UCSD-AML1 (cell line): ENCODE measurements at regions not wholly inside any gene's neighbourhood (a gene's known extent, or its start where the extent isn't known, plus 50 kb on each side); places are given as distances from the start of the nearest gene placed in this dataset.
A peak's percentile ranks its signal among the peaks of the same experiment; 100 is the strongest.

Experiments used
- DNase-seq: peaks from one replicate; lab custom pipeline; 2025; ENCODE audit not compliant: unreplicated experiment; lab: John Stamatoyannopoulos, UW

DNA sequence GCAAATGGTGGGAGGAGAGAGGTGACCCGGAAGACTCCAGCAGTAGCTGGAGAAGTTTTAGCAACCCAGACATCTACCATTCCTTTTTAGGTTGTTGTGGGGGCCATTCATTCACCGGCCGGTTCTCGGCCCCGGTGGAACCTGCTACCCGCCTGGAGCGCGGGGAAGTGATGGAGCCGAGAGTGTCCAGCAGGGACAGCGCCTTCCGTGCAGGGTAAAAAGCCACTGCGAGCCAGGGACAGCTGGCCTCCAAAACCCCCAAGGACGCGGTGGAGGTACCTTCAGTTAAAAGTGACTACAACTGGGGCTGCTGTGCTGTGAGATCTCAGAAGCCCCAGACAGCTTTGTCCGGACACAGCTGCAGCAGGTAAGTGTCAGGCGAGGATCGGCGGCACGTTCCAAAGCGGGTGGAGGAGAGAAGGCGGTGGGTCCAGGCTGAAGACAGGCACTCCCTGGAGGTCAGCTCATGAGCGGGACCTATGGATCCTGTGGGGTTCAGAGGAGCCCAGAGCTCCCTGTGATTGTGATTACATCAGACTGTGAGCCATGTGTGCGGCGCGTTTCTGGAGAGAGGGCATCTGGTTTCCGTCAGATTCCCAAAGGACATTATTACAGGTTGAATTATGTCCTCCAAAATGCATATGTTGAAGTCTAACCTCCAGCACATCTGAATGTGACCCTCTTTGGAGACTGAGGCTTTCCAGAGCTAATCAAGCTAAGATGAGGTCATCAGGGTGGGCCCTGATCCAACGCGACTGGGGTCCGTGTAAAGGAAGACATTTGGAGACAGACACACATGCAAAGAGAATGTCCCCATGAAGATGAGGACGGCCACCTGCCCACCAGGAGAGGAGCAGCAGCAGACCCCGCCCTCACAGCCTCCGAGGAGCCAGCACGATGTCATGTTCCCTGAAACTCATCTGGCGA is 276.3 kb downstream of the EIPR1 start:
- DNase-seq = no peak

DNA sequence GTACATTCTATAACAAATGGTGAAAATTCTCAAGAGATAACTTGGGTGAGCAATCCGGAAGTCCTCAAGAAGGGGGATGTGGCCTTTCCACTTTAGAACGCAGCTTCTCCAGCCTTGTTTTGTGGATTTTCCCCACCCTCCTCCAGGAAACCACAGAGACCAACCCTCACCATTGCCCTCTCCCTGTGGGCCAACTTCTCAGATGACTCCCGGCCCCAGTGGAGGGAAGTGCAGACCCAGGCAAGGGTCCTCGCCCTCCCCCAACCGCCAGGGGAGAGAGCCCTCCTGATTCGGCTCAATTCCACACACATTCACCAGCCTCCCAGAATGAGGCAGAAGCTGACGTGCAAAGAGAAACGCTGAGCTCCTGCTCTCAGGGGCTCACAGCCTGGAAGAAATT is 277.2 kb downstream of the EIPR1 start:
- peak; percentile 31 for DNase-seq

- DNase-seq = no peak
These were observed 277.8 kb downstream of the EIPR1 start for GRCh38 chr2:3099860-3100234.

- no peak for DNase-seq
These were observed 278.3 kb downstream of the EIPR1 start for GRCh38 chr2:3099145-3099859.

DNA sequence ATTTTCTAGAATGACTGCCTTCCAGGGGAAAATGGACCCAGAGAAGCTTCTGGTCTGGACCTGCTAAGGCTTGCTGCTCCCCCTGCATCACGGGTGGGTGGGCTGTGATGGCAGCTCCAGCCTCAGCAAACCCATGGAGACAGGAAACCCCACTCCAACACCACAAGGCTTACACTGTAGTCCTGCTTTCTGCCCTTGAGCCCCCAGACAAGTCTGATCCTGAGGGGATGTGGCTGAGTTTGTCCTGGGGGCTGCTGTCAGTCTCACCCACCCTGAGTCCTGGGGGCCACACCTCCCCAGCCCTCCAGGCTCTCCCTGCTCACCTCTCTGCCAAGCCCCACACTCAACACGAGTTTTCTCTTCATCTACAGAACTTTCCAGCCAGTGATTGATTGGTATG is 279.4 kb downstream of the EIPR1 start:
- no peak for DNase-seq

DNA sequence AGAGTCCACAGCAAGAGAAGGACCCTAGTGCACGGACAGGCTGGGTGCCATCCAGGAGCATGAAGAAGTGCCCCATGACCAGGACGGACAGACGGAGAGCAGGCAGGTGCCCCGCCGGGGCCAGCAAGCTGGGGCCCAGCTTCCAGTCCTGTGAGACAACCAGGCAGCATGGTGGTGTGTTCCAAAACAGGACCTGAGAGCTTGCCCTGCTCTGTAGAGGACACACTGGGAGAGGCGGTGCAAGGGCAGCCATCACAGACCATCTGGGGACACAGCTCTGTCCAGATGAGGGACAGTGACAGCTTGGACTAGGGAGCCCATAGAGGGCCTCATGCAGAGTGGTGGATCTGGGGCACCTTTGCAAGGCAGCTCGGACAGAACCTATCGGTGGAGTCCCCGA is 279.8 kb downstream of the EIPR1 start:
- no peak for DNase-seq

DNA sequence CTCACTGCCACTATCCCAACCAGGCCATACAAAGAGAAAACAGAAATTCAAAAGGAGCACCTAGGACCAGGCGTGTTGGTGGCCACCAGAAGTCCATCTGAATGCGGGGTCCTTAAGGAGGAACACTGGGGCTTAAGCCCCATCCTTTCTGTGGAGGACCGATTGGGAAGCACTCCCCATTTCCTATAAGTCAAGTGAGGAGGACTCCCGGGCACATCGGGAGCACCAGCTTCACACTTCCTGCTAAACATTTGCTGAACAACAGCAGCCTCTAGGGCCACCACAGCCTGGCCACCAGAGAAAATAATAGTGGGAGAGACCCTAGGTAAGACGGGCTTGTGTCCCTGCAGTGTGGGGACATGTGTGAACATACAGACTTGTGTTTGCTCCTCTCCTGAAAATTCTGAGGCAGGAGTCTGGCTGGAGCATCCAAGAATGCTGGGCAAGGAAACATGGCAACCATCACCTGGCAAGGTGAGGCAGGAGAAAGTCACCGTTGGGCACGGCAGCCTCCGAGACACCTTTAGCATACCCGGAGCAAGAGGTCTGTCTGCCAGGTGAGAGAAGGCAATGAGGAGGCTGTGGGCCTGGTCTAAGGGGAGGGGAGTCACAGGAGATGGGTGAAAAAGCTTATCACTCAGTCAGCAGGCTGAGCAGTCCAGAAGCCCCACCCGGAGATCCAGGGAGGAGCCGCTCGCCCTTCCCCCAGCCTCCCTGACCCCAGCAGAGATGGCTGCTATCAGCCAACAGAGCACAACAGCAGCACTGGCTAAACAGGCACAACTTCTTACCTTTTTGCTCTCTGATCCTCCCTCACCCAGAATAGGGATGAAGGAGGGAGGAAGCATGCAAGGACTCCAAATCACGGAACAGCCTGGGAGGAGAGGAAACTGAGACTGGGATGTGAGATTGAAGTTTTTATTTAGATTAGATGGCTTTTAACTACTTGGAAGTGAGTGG is 282.3 kb downstream of the EIPR1 start:
- no peak for DNase-seq

GRCh38 chr2:3094318-3094717 is 283.3 kb downstream of the EIPR1 start:
- no peak for DNase-seq

GRCh38 chr2:3091696-3092095 is 285.9 kb downstream of the EIPR1 start:
- DNase-seq = no peak

DNA sequence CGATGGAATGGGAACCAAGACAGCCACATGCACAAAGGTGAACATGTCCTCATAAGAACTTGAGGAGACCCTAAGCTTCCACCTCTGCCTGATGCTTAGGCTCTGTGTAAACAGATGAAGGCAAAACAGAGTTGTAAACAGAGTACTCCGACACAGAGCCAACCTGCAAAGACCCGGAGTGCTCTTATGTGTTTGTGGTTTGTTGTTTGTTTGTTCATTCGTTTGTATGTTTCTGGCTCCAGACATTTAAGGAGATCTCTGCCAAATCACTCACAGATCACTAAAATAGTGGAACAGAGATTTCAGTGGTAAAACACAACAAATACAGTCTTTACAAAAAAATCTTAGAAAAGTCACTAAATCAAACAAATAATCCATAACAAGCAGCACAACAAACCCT is 294.9 kb downstream of the EIPR1 start:
- no peak for DNase-seq

- no peak for DNase-seq
These were observed 297.4 kb downstream of the EIPR1 start for GRCh38 chr2:3079959-3080948.

DNA sequence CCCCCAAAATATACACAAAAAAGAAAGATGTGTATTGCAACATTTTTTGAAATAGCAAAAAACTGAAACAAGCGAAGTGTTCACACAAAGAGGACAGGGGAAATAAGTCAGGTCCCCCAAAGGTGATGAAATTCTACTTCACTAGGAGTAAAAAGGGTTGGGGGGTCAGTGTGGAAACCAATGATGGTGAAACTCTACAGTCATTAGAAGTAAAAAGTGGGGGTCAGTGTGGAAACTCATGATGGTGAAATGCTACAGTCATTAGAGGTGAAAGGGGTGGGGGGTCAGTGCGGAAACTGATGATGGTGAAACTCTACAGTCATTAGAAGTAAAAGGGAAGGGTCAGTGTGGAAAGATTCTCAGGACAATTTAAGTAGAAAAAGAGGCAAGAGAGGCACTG is 298.2 kb downstream of the EIPR1 start:
- no peak for DNase-seq

- DNase-seq = no peak
These were observed 298.9 kb downstream of the EIPR1 start for GRCh38 chr2:3078684-3079083.

DNA sequence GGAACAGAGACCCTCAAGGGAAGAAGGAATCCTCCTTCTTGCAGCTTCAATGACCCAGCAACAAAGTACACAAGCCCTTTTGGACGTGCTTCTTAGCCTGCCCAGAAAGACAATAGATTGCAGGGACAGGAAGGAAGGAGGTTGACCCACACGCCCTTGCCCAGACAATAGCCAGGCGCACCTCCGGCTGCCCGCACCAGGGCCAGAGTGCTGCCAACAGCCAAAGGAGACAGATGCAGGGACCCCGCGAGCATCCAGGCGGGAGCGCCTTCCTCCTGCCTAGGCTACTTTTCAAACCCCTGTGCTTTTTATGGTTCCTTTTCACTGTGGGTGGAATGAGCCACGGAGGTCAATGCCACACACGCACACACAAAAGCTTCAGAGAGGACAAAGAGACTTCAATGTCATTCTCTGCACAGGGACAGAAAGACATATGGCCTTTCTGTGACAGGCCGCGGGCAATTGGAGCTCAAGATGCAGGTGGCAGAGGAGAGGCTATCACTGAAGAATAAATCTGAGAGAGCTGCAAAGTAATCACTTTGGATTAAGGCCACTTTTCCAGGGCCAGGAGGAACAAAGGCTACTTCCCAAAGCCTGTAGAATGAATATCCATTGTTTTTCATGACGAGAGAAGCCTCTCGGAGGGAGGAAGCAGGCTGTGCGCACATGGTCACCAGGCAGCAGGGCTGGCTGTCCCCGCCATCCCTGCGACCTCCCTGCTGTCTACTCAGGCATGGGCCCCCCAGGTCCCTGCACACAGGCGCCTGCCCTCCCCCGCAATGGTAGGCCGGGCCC is 300.6 kb downstream of the EIPR1 start:
- no peak for DNase-seq

- no peak for DNase-seq
These were observed 301.7 kb downstream of the EIPR1 start for GRCh38 chr2:3075991-3076340.

- DNase-seq = no peak
These were observed 302.2 kb downstream of the EIPR1 start for GRCh38 chr2:3075316-3075990.

GRCh38 chr2:3073704-3074103 is 303.9 kb downstream of the EIPR1 start:
- DNase-seq = no peak

GRCh38 chr2:3073041-3073595 is 304.5 kb downstream of the EIPR1 start:
- DNase-seq = no peak
